ENCODE measurements at regions not wholly inside any gene's neighbourhood (a gene's known extent, or its start where the extent isn't known, plus 50 kb on each side); places are given as distances from the start of the nearest gene placed in this dataset.
"Not testable (repeated sequence)": the region's sequence is repeated elsewhere in the genome, so short reads cannot be mapped to it uniquely, and the experiment has no call there.

DNA sequence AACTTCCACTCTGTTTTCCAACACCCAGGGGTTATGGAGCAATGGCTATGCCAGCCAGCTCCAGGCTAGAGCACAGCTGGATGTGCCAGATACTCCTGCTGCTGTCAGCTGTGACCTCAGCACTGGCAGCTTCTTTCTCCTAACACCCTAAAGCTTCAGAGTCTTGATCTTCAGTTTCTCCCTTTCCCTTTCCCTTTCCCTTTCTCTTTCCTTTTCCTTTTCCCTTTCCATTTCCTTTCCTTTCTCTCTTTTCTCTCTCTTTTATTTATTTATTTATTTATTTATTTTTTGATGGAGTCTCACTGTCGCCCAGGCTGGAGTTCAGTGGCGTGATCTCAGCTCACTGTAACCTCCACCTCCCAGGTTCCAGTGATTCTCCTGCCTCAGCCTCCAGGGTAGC lies 237.0 kb downstream of the ZNF37A start:
- TF ChIP-seq CTCF (IDR thresholded peaks at IDR 0.05; ENCODE audit: poor library complexity, severe bottlenecking); POLR2AphosphoS5 (IDR thresholded peaks at IDR 0.05); TAF1 (IDR thresholded peaks at IDR 0.05; ENCODE audit: low read depth); EP300 (conservative IDR thresholded peaks at IDR 0.05; ENCODE audit: poor library complexity, severe bottlenecking): not testable (repeated sequence)
- TF ChIP-seq, protein P1, sequence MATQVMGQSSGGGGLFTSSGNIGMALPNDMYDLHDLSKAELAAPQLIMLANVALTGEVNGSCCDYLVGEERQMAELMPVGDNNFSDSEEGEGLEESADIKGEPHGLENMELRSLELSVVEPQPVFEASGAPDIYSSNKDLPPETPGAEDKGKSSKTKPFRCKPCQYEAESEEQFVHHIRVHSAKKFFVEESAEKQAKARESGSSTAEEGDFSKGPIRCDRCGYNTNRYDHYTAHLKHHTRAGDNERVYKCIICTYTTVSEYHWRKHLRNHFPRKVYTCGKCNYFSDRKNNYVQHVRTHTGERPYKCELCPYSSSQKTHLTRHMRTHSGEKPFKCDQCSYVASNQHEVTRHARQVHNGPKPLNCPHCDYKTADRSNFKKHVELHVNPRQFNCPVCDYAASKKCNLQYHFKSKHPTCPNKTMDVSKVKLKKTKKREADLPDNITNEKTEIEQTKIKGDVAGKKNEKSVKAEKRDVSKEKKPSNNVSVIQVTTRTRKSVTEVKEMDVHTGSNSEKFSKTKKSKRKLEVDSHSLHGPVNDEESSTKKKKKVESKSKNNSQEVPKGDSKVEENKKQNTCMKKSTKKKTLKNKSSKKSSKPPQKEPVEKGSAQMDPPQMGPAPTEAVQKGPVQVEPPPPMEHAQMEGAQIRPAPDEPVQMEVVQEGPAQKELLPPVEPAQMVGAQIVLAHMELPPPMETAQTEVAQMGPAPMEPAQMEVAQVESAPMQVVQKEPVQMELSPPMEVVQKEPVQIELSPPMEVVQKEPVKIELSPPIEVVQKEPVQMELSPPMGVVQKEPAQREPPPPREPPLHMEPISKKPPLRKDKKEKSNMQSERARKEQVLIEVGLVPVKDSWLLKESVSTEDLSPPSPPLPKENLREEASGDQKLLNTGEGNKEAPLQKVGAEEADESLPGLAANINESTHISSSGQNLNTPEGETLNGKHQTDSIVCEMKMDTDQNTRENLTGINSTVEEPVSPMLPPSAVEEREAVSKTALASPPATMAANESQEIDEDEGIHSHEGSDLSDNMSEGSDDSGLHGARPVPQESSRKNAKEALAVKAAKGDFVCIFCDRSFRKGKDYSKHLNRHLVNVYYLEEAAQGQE (IDR thresholded peaks at IDR 0.05; ENCODE audit: borderline replicate concordance), result not testable (repeated sequence)

Measured in neural cell (in vitro differentiated cells).